K562 (cell line): ENCODE measurements at regions not wholly inside any gene's neighbourhood (a gene's known extent, or its start where the extent isn't known, plus 50 kb on each side); places are given as distances from the start of the nearest gene placed in this dataset.

ENCODE experiments used
- BRCA1 ChIP-seq, 2 experiments: fragments of 450-650 bp in 1 of 2; sonication (generic) in 1 of 2; formaldehyde crosslinking in 1 of 2; IDR thresholded peaks; 2 replicates each; pipeline versions ENCODE4 v1.5.0 to v1.6.1; 2017 to 2020; ENCODE audit warnings: mild to moderate bottlenecking in 1 of 2, missing genetic modification reagents in 1 of 2
- CHD2 ChIP-seq: IDR thresholded peaks from 2 replicates; pipeline ENCODE4 v1.6.1; 2011; ENCODE audit warnings: low read depth, low read length
- CSDE1 ChIP-seq, 2 experiments: fragments of 450-650 bp; IDR thresholded peaks; 2 replicates each; pipeline ENCODE4 v1.6.1; 2016; ENCODE audit warnings: mild to moderate bottlenecking in 1 of 2
- ELF2 ChIP-seq: fragments of 250-450 bp; sonication (Bioruptor Pico); IDR thresholded peaks from 2 replicates; pipeline ENCODE4 v1.5.0; 2021; ENCODE audit warnings: mild to moderate bottlenecking
- GABPB1 ChIP-seq: sonication (generic); formaldehyde crosslinking; IDR thresholded peaks from 2 replicates; pipeline ENCODE4 v1.8.0; 2022; ENCODE audit warnings: mild to moderate bottlenecking, missing genetic modification reagents
- GATA2 ChIP-seq: sonication (generic); formaldehyde crosslinking; IDR thresholded peaks from 2 replicates; pipeline ENCODE4 v1.4.0; 2020; ENCODE audit warnings: mild to moderate bottlenecking, missing genetic modification reagents
- HMG20A ChIP-seq: fragments of 450-650 bp; formaldehyde crosslinking; conservative IDR thresholded peaks from 2 replicates; pipeline ENCODE4 v1.4.0; 2020; ENCODE audit warnings: mild to moderate bottlenecking, mixed read lengths
- MAFK ChIP-seq: IDR thresholded peaks from 2 replicates; pipeline ENCODE4 v1.6.1; 2011; ENCODE audit warnings: low read length, improper control_type of control experiment
- MNT ChIP-seq, 2 experiments: fragments of 450-650 bp; conservative IDR thresholded peaks; 2 replicates each; pipeline ENCODE4 v1.6.1; 2017; ENCODE audit warnings: mild to moderate bottlenecking in 2 of 2, moderate library complexity in 2 of 2
- MYBL2 ChIP-seq, 2 experiments: fragments of 450-650 bp in 1 of 2; sonication (generic) in 1 of 2; formaldehyde crosslinking in 1 of 2; IDR thresholded peaks; 2 replicates each; pipeline versions ENCODE4 v1.6.1 to v1.8.1; 2017 to 2022; ENCODE audit warnings: borderline replicate concordance in 1 of 2, inconsistent platforms in 1 of 2, low read depth in 1 of 2, mild to moderate bottlenecking in 1 of 2, missing genetic modification reagents in 1 of 2, moderate library complexity in 1 of 2
- NONO ChIP-seq, 2 experiments: fragments of 200-400 bp in 1 of 2; fragments of 450-650 bp in 1 of 2; formaldehyde crosslinking in 1 of 2; IDR thresholded peaks; 2 replicates each; pipeline ENCODE4 v1.6.1; 2017; ENCODE audit warnings: low read depth in 2 of 2, mild to moderate bottlenecking in 2 of 2, moderate library complexity in 2 of 2, low read length in 1 of 2
- POLR2G ChIP-seq: fragments of 200-400 bp; formaldehyde crosslinking; IDR thresholded peaks from 2 replicates; pipeline ENCODE4 v1.6.1; 2017; ENCODE audit warnings: low read depth, mild to moderate bottlenecking, antibody characterized with exemption, low read length, moderate library complexity
- PPARD ChIP-seq: fragments of 250-450 bp; sonication (Bioruptor Pico); IDR thresholded peaks from 2 replicates; pipeline ENCODE4 v1.8.0; 2022; ENCODE audit warnings: inconsistent platforms, mild to moderate bottlenecking, moderate library complexity
- TAF9B ChIP-seq: fragments of 450-650 bp; IDR thresholded peaks from 2 replicates; pipeline ENCODE4 v1.6.1; 2018; ENCODE audit warnings: mild to moderate bottlenecking; ENCODE audit not compliant: partially characterized antibody
- ZBED1 ChIP-seq: IDR thresholded peaks from 2 replicates; pipeline ENCODE4 v1.6.1; 2014
- TF ChIP-seq, protein P1 (sequence below): fragments of 250-450 bp; sonication (Bioruptor Pico); IDR thresholded peaks from 2 replicates; pipeline ENCODE4 v1.8.0; 2021; ENCODE audit warnings: borderline replicate concordance, mild to moderate bottlenecking, moderate library complexity; ENCODE audit not compliant: poor library complexity, severe bottlenecking
- TF ChIP-seq, protein P2 (sequence below): fragments of 250-450 bp; sonication (Bioruptor Pico); IDR thresholded peaks from 2 replicates; pipeline ENCODE4 v1.8.0; 2022; ENCODE audit warnings: inconsistent platforms, mild to moderate bottlenecking, moderate library complexity, borderline replicate concordance

- no peak for TF ChIP-seq MNT (conservative IDR thresholded peaks at IDR 0.05)
- TF ChIP-seq CSDE1 (IDR thresholded peaks at IDR 0.05): peak in 1 of 2 experiments; percentile 71; a peak in 2 of 4 replicates
- TF ChIP-seq ELF2: no peak
- 0 out of 2 replicates have a peak, but pooled peaks have one; percentile 7 for TF ChIP-seq POLR2G
- TF ChIP-seq TAF9B: no peak
- TF ChIP-seq, protein P1, sequence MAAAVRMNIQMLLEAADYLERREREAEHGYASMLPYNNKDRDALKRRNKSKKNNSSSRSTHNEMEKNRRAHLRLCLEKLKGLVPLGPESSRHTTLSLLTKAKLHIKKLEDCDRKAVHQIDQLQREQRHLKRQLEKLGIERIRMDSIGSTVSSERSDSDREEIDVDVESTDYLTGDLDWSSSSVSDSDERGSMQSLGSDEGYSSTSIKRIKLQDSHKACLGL (CRISPR knock-in tag): no peak
- no peak for TF ChIP-seq HMG20A (CRISPR knock-in tag)
- no peak for TF ChIP-seq MAFK
- TF ChIP-seq GABPB1 (CRISPR knock-in tag): no peak
- TF ChIP-seq, protein P2, sequence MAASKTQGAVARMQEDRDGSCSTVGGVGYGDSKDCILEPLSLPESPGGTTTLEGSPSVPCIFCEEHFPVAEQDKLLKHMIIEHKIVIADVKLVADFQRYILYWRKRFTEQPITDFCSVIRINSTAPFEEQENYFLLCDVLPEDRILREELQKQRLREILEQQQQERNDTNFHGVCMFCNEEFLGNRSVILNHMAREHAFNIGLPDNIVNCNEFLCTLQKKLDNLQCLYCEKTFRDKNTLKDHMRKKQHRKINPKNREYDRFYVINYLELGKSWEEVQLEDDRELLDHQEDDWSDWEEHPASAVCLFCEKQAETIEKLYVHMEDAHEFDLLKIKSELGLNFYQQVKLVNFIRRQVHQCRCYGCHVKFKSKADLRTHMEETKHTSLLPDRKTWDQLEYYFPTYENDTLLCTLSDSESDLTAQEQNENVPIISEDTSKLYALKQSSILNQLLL: no peak
- no peak for TF ChIP-seq NONO (IDR thresholded peaks at IDR 0.05; ENCODE audit: low read depth in 2 of 2, low read length in 1 of 2)
- no peak for TF ChIP-seq MYBL2 (IDR thresholded peaks at IDR 0.05; ENCODE audit: low read depth)
- TF ChIP-seq MYBL2 (CRISPR knock-in tag; IDR thresholded peaks at IDR 0.05; ENCODE audit: borderline replicate concordance): no peak
- TF ChIP-seq PPARD: no peak
- no peak for TF ChIP-seq BRCA1 (IDR thresholded peaks at IDR 0.05)
- TF ChIP-seq BRCA1 (CRISPR knock-in tag; IDR thresholded peaks at IDR 0.05): no peak
- TF ChIP-seq ZBED1: no peak
- TF ChIP-seq CHD2: no peak
- no peak for TF ChIP-seq GATA2 (CRISPR knock-in tag)
These were observed 98.6 kb upstream of the KCTD7 start (continued) for GRCh38 chr7:66529883-66530610.
